ENCODE measurements at regions not wholly inside any gene's neighbourhood (a gene's known extent, or its start where the extent isn't known, plus 50 kb on each side); places are given as distances from the start of the nearest gene placed in this dataset.

DNA sequence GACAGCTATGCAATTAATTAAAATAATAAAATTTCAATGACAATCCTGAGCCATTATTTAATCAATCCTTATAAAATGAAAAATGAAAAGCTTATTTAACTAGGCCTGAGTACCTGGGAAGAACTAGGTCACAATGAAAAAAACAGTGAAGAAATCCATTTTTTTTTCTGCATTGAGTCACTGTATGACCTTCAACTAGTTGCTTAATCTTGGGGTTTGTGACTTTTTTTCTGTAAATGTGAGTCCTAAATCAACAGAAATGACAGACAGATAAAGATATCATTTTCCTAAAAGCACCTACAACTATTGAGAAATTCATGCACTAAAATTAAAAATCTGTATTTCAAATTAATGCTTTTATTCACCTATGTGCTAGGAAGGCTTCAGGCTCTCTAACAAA is 96.8 kb downstream of the TMEM26 start:
- DNase-seq: no peak
- H3K36me3 ChIP-seq (ENCODE audit: control insufficient read depth in 1 of 2, insufficient read depth in 2 of 2, low read length in 1 of 2): no peaks in the 10 kb centered on the region
- H3K4me3 ChIP-seq (ENCODE audit: low read length in 2 of 2): no peak overlapping the region
- ATAC-seq (ENCODE audit: low FRiP score): no peak
- no peaks in the 10 kb centered on the region for H3K4me1 ChIP-seq (ENCODE audit: control insufficient read depth in 1 of 2, insufficient read depth in 2 of 2, low read length in 2 of 2)
- intact Hi-C loops (cut with DNase I): no loop called here
- no peak overlapping the region for H3K27ac ChIP-seq (ENCODE audit: low read depth in 1 of 2, low read length in 2 of 2)
- H3K9me3 ChIP-seq (ENCODE audit: control insufficient read depth, low read length): no peaks in the 10 kb centered on the region
- H3K27me3 ChIP-seq (ENCODE audit: control insufficient read depth in 1 of 2, insufficient read depth in 2 of 2, low read length in 1 of 2): no peaks in the 10 kb centered on the region

DNA sequence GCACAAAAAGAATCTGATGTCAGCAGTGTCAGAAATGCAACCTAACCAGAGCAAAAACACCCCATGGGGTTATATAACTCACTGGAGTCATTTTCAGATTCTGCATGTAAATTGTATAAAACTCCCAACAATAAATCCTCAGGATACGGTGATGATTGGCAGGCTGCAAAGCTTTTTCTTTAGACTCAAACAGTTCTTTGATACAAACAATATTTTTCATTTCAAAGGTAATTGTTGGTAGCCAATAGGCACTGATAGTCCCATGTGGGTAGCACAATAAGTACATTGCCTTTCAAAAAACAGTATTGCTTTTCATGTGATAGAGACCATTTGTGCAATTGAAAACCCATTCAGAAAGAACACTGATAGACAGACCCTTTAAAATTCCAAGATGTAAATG is 98.0 kb downstream of the TMEM26 start:
- no peaks in the 10 kb centered on the region for H3K27me3 ChIP-seq (ENCODE audit: control insufficient read depth in 1 of 2, insufficient read depth in 2 of 2, low read length in 1 of 2)
- H3K36me3 ChIP-seq (ENCODE audit: control insufficient read depth in 1 of 2, insufficient read depth in 2 of 2, low read length in 1 of 2): no peaks in the 10 kb centered on the region
- DNase-seq (no peak), ATAC-seq (ENCODE audit: low FRiP score) (no peak)
- no peak overlapping the region for H3K4me3 ChIP-seq (ENCODE audit: low read length in 2 of 2)
- WGBS, 2 donors: 82 to 88% methylated on average over 1 of the region's 1 CpG
- no peak overlapping the region for H3K27ac ChIP-seq (ENCODE audit: low read depth in 1 of 2, low read length in 2 of 2)
- H3K9me3 ChIP-seq (ENCODE audit: control insufficient read depth, low read length): no peaks in the 10 kb centered on the region
- H3K4me1 ChIP-seq (ENCODE audit: control insufficient read depth in 1 of 2, insufficient read depth in 2 of 2, low read length in 2 of 2): no peaks in the 10 kb centered on the region
- intact Hi-C loops (cut with DNase I): no loop called here

DNA sequence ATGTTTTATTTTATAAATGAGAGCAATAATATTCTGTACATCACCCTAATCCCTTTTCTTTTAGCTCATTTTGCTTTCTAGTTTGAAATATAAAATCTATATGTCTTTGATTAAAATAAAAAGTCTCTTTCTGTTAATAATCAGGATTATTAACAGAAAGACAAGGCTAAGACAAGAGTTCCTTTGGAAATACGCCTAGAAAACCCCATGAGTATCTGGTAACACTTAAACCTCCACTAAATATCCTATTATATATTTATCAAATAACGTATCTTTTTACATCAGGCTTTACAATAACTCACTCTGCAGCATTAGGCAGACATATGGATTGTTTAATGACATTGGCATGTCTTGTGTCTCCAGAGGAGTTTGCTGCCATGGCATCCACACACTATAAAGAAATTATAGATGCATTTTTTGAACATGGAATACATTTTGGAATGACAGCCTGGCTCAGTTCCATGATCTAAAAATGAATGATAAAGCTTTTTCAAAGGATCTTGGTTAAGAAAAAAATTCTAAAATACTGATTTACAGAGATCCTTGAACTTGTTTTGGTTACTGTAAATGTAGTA is 98.7 kb downstream of the TMEM26 start:
- no peak for ATAC-seq (ENCODE audit: low FRiP score)
- no peak for DNase-seq
- Histone ChIP-seq H3K27ac (ENCODE audit: low read depth in 1 of 2, low read length in 2 of 2) (no peak overlapping the region), H3K27me3 (ENCODE audit: control insufficient read depth in 1 of 2, insufficient read depth in 2 of 2, low read length in 1 of 2) (no peaks in the 10 kb centered on the region), H3K9me3 (ENCODE audit: control insufficient read depth, low read length) (no peaks in the 10 kb centered on the region), H3K4me3 (ENCODE audit: low read length in 2 of 2) (no peak overlapping the region), H3K4me1 (ENCODE audit: control insufficient read depth in 1 of 2, insufficient read depth in 2 of 2, low read length in 2 of 2) (no peaks in the 10 kb centered on the region), H3K36me3 (ENCODE audit: control insufficient read depth in 1 of 2, insufficient read depth in 2 of 2, low read length in 1 of 2) (no peaks in the 10 kb centered on the region)
- 63 to 68% methylated on average over 2 of the region's 2 CpGs for WGBS, 2 donors
- intact Hi-C loops (cut with DNase I): no loop called here

DNA sequence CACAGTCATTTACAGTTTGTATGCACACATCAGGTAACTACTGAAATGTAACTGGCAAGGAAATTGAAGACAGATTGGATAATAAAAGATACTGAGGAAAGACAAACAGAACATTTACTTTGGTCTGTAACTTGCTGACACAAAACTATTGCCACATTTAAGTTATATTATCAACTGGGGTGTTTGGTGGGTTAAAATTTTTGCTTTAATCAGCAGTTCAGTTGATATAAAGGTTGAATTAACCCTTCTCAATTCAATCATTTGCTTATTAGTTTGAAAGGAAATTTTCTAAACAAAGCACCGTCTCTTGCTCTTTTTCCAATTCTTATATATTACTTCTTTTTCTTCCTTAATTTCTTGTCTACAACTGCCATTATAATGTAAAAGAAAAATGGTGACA is 102.4 kb downstream of the TMEM26 start:
- Histone ChIP-seq H3K27ac (ENCODE audit: low read depth in 1 of 2, low read length in 2 of 2) (no peak overlapping the region), H3K36me3 (ENCODE audit: control insufficient read depth in 1 of 2, insufficient read depth in 2 of 2, low read length in 1 of 2) (no peaks in the 10 kb centered on the region), H3K4me1 (ENCODE audit: control insufficient read depth in 1 of 2, insufficient read depth in 2 of 2, low read length in 2 of 2) (no peaks in the 10 kb centered on the region), H3K9me3 (ENCODE audit: control insufficient read depth, low read length) (no peaks in the 10 kb centered on the region), H3K4me3 (ENCODE audit: low read length in 2 of 2) (no peak overlapping the region), H3K27me3 (ENCODE audit: control insufficient read depth in 1 of 2, insufficient read depth in 2 of 2, low read length in 1 of 2) (no peaks in the 10 kb centered on the region)
- intact Hi-C loops (cut with DNase I): no loop called here
- DNase-seq (no peak), ATAC-seq (ENCODE audit: low FRiP score) (no peak)
- WGBS, 2 donors: 92 to 95% methylated on average over 1 of the region's 1 CpG

DNA sequence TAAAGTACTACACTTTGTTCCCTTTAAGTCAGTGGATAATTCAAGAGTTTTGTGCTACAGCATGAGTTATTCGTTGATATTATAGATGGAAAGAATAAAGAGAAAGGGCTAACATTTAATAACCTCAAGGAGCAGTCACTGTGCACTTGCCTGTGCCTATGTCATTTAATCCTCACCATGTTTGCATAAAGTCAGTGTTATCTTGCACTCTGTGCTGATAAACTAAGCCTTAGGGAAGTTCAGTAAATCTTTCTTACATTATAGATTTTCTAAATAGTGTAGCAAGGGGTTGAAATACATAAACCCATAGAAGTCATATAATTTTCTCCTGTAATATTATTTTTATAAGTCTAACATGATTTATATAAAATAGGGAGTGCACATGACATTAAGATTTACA is 103.1 kb downstream of the TMEM26 start:
- H3K4me1 ChIP-seq (ENCODE audit: control insufficient read depth in 1 of 2, insufficient read depth in 2 of 2, low read length in 2 of 2): no peaks in the 10 kb centered on the region
- 0% methylated on average over 1 of the region's 1 CpG for WGBS, 2 donors
- DNase-seq: no peak
- H3K27me3 ChIP-seq (ENCODE audit: control insufficient read depth in 1 of 2, insufficient read depth in 2 of 2, low read length in 1 of 2): no peaks in the 10 kb centered on the region
- no peak for ATAC-seq (ENCODE audit: low FRiP score)
- no peak overlapping the region for H3K4me3 ChIP-seq (ENCODE audit: low read length in 2 of 2)
- H3K36me3 ChIP-seq (ENCODE audit: control insufficient read depth in 1 of 2, insufficient read depth in 2 of 2, low read length in 1 of 2): no peaks in the 10 kb centered on the region
- H3K9me3 ChIP-seq (ENCODE audit: control insufficient read depth, low read length): no peaks in the 10 kb centered on the region
- no peak overlapping the region for H3K27ac ChIP-seq (ENCODE audit: low read depth in 1 of 2, low read length in 2 of 2)
- intact Hi-C loops (cut with DNase I): no loop called here

DNA sequence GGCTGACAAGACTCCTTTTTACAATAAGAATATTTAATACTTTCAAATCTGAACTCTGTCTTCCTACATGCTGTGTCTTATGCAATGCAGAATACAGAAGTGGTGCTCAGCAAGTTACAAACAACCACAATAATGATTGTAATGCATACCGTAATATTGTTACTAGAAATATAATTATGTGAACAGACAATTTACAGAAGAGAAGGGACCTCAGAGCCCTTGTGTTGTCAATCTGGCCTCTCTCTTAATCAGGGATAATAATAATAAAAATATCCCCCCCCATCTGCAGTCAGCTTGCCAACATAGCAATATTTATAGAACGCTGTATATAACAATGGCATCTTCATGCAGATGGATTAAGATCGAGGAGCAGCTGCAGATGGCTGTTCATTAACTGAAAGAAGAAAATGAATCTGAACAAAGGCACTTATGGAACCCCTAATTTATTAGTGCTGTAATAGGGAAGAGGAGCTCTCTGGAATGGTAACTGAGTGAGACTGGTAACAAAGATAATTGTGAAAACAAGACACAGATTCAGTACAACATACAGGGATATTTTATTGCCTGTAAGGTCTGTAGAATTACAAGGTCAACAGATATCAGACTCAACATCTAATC is 106.3 kb downstream of the TMEM26 start:
- Histone ChIP-seq H3K27ac (ENCODE audit: low read depth in 1 of 2, low read length in 2 of 2) (no peak overlapping the region), H3K36me3 (ENCODE audit: control insufficient read depth in 1 of 2, insufficient read depth in 2 of 2, low read length in 1 of 2) (no peaks in the 10 kb centered on the region), H3K4me1 (ENCODE audit: control insufficient read depth in 1 of 2, insufficient read depth in 2 of 2, low read length in 2 of 2) (peaks cover 0 to 1% of the 10 kb centered on the region in 2 donors), H3K4me3 (ENCODE audit: low read length in 2 of 2) (no peak overlapping the region), H3K27me3 (ENCODE audit: control insufficient read depth in 1 of 2, insufficient read depth in 2 of 2, low read length in 1 of 2) (peaks cover 0 to 2% of the 10 kb centered on the region in 2 donors), H3K9me3 (ENCODE audit: control insufficient read depth, low read length) (no peaks in the 10 kb centered on the region)
- intact Hi-C loops (cut with DNase I): no loop called here
- DNase-seq (no peak), ATAC-seq (ENCODE audit: low FRiP score) (no peak)
- WGBS, 2 donors: 72 to 75% methylated on average over 3 of the region's 3 CpGs

DNA sequence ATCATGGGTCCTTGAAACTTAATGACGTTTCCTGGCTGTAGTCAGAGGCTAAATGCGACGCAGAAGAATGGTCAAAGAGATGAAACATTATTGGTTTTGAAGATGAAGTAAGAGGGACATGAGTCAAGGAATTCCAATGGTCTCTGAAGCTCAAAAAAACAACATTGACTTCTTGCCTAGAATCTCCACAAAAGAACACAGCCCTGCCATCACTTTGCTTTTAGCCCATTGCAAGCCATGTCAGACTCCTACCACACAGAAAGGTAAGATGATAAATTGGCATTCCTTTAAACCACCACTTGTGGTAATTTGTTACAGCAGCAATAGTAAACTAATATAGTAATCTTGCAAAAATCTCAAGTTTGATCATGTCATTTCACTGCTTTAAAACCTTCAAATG is 109.4 kb downstream of the TMEM26 start:
- DNase-seq: no peak
- no peaks in the 10 kb centered on the region for H3K9me3 ChIP-seq (ENCODE audit: control insufficient read depth, low read length)
- no peak overlapping the region for H3K4me3 ChIP-seq (ENCODE audit: low read length in 2 of 2)
- intact Hi-C loops (cut with DNase I): no loop called here
- 88 to 92% methylated on average over 3 of the region's 3 CpGs for WGBS, 2 donors
- peaks cover 0 to 2% of the 10 kb centered on the region in 2 donors for H3K27me3 ChIP-seq (ENCODE audit: control insufficient read depth in 1 of 2, insufficient read depth in 2 of 2, low read length in 1 of 2)
- no peak overlapping the region for H3K27ac ChIP-seq (ENCODE audit: low read depth in 1 of 2, low read length in 2 of 2)
- no peak for ATAC-seq (ENCODE audit: low FRiP score)
- H3K4me1 ChIP-seq (ENCODE audit: control insufficient read depth in 1 of 2, insufficient read depth in 2 of 2, low read length in 2 of 2): peaks cover 0 to 1% of the 10 kb centered on the region in 2 donors
- H3K36me3 ChIP-seq (ENCODE audit: control insufficient read depth in 1 of 2, insufficient read depth in 2 of 2, low read length in 1 of 2): no peaks in the 10 kb centered on the region

DNA sequence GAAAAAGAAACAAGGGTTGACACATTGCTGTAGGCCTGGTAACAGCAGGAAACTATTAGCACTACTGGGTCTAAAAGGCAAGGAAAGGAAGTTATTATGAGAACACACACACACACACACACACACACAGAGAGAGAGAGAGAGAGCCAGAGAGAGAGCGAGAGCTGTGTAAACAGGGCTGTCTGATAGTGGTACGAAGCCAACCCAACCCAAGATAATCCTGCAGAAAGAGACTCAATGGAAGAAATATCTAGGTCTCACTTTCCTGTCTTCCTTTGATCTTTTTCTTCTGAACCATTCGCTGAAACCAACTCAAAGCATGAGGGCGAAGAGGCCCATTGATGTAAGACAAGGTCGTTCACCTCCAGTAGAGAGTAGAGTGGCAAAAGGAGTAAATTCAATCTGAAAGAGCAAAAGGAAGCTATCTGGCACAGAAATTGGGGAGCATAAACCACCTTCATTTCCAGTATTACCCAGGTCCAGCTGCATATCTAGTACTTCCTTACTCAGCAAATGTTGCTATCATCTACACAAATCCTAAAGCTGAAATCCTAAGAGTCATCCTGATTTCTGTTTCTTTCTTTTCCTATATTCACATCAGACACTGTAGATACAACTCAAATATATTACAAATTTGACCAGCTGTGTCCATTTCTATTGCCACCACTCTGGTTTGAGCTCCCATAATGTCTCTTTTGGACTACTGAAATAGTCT is 110.2 kb downstream of the TMEM26 start:
- ATAC-seq (ENCODE audit: low FRiP score) (no peak), DNase-seq (no peak)
- Histone ChIP-seq H3K27ac (ENCODE audit: low read depth in 1 of 2, low read length in 2 of 2) (no peak overlapping the region), H3K4me1 (ENCODE audit: control insufficient read depth in 1 of 2, insufficient read depth in 2 of 2, low read length in 2 of 2) (peaks cover 0 to 1% of the 10 kb centered on the region in 2 donors), H3K4me3 (ENCODE audit: low read length in 2 of 2) (no peak overlapping the region), H3K27me3 (ENCODE audit: control insufficient read depth in 1 of 2, insufficient read depth in 2 of 2, low read length in 1 of 2) (peaks cover 0 to 2% of the 10 kb centered on the region in 2 donors), H3K36me3 (ENCODE audit: control insufficient read depth in 1 of 2, insufficient read depth in 2 of 2, low read length in 1 of 2) (no peaks in the 10 kb centered on the region), H3K9me3 (ENCODE audit: control insufficient read depth, low read length) (no peaks in the 10 kb centered on the region)
- intact Hi-C loops (cut with DNase I): no loop called here
- WGBS, 2 donors: 65 to 68% methylated on average over 5 of the region's 5 CpGs

DNA sequence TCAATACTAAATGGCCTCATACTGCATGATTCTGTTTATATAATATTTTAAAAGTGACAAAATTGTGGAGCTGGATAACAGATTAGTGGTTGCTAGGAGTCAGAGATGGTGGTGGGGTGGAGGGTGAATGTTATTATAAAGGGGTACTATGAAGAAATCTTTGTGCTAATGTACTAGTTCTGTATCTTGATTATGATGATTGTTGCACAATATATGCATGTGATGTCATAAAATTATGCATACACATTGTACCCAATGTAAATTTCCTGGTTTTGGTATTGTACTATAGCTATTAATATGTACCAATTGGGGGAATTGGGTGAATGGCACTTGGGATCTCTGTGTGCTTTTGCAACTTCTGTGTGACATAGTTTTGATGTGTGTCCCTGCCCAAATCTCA is 112.2 kb downstream of the TMEM26 start:
- Histone ChIP-seq H3K27ac (ENCODE audit: low read depth in 1 of 2, low read length in 2 of 2) (no peak overlapping the region), H3K27me3 (ENCODE audit: control insufficient read depth in 1 of 2, insufficient read depth in 2 of 2, low read length in 1 of 2) (peaks cover 0 to 2% of the 10 kb centered on the region in 2 donors), H3K4me1 (ENCODE audit: control insufficient read depth in 1 of 2, insufficient read depth in 2 of 2, low read length in 2 of 2) (peaks cover 0 to 1% of the 10 kb centered on the region in 2 donors), H3K36me3 (ENCODE audit: control insufficient read depth in 1 of 2, insufficient read depth in 2 of 2, low read length in 1 of 2) (no peaks in the 10 kb centered on the region), H3K4me3 (ENCODE audit: low read length in 2 of 2) (no peak overlapping the region), H3K9me3 (ENCODE audit: control insufficient read depth, low read length) (no peaks in the 10 kb centered on the region)
- intact Hi-C loops (cut with DNase I): no loop called here
- DNase-seq (no peak), ATAC-seq (ENCODE audit: low FRiP score) (no peak)
